Adrenal gland (tissue), 5 donors: ENCODE measurements at regions not wholly inside any gene's neighbourhood (a gene's known extent, or its start where the extent isn't known, plus 50 kb on each side); places are given as distances from the start of the nearest gene placed in this dataset.

Source experiments
- POLR2A ChIP-seq, 2 donors: fragments of 450-650 bp; IDR thresholded peaks; one replicate each; pipeline ENCODE4 v1.6.1; 2017; ENCODE audit warnings: antibody characterized with exemption in 2 of 2, mild to moderate bottlenecking in 2 of 2, moderate library complexity in 1 of 2
- TF ChIP-seq, protein P1 (sequence below), 6 experiments: fragments of 450-650 bp in 4 of 6; fragments of 200-600 bp in 2 of 6; sonication (generic) in 1 of 6; IDR thresholded peaks; 1 replicate in 5 of 6; 2 replicates in 1 of 6; pipeline versions ENCODE4 v1.5.1 to v1.8.0; 2016 to 2021; ENCODE audit warnings: antibody characterized with exemption in 6 of 6, mild to moderate bottlenecking in 2 of 6, moderate library complexity in 1 of 6
- donor health status: DM: no; HTN: no; CAD: no.

DNA sequence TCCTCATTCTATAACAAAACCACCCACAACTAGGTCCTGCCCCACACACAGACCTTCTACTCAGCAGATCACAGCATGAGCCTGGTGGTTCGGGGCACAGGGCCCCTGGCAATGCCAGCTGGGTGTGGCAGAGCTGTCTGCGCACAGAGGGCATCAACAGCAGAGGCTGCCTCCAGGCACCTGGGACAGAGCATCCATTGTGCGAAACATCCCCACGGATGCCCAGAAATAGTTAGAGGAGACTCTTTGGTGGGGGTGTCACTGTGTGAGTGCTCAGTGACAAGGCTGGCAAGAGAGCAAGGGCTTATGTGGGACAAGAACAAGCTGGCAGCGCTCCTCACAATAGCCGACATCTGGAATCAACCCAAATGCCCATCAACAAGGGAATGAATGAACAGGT lies 487.4 kb upstream of the PROK2 start:
- TF ChIP-seq, protein P1, sequence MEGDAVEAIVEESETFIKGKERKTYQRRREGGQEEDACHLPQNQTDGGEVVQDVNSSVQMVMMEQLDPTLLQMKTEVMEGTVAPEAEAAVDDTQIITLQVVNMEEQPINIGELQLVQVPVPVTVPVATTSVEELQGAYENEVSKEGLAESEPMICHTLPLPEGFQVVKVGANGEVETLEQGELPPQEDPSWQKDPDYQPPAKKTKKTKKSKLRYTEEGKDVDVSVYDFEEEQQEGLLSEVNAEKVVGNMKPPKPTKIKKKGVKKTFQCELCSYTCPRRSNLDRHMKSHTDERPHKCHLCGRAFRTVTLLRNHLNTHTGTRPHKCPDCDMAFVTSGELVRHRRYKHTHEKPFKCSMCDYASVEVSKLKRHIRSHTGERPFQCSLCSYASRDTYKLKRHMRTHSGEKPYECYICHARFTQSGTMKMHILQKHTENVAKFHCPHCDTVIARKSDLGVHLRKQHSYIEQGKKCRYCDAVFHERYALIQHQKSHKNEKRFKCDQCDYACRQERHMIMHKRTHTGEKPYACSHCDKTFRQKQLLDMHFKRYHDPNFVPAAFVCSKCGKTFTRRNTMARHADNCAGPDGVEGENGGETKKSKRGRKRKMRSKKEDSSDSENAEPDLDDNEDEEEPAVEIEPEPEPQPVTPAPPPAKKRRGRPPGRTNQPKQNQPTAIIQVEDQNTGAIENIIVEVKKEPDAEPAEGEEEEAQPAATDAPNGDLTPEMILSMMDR (IDR thresholded peaks at IDR 0.05): no peak
- TF ChIP-seq POLR2A (IDR thresholded peaks at IDR 0.05): no peak
